ENCODE measurements at regions not wholly inside any gene's neighbourhood (a gene's known extent, or its start where the extent isn't known, plus 50 kb on each side); places are given as distances from the start of the nearest gene placed in this dataset.
"Not testable (repeated sequence)": the region's sequence is repeated elsewhere in the genome, so short reads cannot be mapped to it uniquely, and the experiment has no call there.

DNA sequence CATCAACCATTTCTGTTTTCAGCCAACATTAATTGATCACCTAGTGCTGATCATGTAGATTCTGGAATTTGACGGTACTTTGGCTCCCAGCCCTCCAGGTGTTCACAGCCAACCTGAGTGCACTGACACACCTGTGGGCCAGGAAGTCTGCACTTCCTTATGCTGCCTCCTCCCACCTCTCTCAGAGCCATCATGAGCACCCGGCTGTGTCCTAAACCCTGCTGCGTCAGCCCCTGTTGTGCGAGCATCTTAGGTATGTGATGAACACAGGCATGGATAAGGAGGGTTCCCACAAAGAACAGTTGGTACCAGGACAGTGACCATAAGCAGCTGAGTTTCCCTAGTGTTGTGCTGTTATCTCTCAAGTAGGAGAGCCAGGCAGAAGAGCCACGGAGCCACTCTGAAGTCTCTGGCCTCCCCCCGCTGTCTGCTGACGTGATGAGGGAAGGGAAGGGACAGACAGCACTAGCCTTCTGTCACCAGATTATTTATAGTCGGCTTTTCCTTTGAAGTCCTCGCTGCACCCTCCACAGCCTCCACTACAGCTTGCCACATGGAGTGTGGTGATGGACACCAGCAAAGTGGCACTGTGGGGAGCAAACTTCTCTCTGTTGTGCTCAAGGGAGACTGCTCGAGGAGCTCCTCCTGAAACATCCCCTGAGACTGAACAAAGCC lies 162.8 kb upstream of the ANKFN1 start:
- Histone ChIP-seq H3F3A (ENCODE audit: low read length, unreplicated experiment) (no peaks in the 10 kb centered on the region), H3K4me3 (ENCODE audit: low read length) (no peak overlapping the region), H3K9ac (ENCODE audit: low read length) (no peak overlapping the region), H2AFZ (ENCODE audit: low read length) (no peak overlapping the region), H3K36me3 (ENCODE audit: low read depth, low read length) (no peaks in the 10 kb centered on the region), H3K27ac (ENCODE audit: low read length) (no peak overlapping the region), H3K79me2 (ENCODE audit: low read length) (no peaks in the 10 kb centered on the region), H3K4me1 (ENCODE audit: insufficient read depth, low read length) (no peaks in the 10 kb centered on the region), H3K4me2 (ENCODE audit: low read length) (no peak overlapping the region), H4K20me1 (ENCODE audit: low read length) (no peaks in the 10 kb centered on the region), H3K9me3 (ENCODE audit: low read length) (peaks cover 6% of the 10 kb centered on the region; the same call in 1 of the 2 replicates), H3K27me3 (ENCODE audit: low read length) (no peaks in the 10 kb centered on the region), H3K9me2 (replicated peaks; ENCODE audit: low read length) (no peaks in the 10 kb centered on the region)
- no peak for TF ChIP-seq EZH2 (IDR thresholded peaks at IDR 0.05; ENCODE audit: low read length, unreplicated experiment)
- TF ChIP-seq CTCF (conservative IDR thresholded peaks at IDR 0.05; ENCODE audit: low read depth, low read length): no peak
- no peak for TF ChIP-seq EZH2phosphoT487 (IDR thresholded peaks at IDR 0.05; ENCODE audit: borderline replicate concordance, low read length)
- no TSS peak for BruUV-seq (replicated peaks)
- DNase-seq (no peak), ATAC-seq (no peak)
- intact Hi-C loops (cut with micrococcal nuclease): no loop called here
- ChIA-PET CTCF (no interaction called here), POLR2A (ENCODE audit: unreplicated experiment) (no interaction called here)

DNA sequence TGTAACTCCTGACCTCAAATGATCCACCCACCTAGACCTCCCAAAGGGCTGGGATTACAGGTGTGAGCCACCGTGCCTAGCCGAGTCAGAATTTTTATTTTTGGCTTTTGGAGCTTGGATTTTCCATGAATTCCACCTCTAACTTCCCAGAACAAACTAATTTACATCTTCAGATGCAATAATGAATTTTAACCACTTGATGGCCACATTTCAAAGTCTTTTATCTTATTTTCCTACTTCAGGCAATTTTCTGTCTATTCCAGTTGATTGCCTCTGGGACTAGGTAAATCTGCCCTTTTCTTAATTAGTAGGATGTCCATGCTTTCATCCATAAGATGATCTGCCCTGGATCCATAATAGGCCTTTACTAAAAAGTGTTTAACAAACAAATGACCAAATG lies 156.4 kb upstream of the ANKFN1 start:
- H2AFZ ChIP-seq (ENCODE audit: low read length): no peak overlapping the region
- DNase-seq: no peak
- ChIA-PET CTCF (no interaction called here), POLR2A (ENCODE audit: unreplicated experiment) (no interaction called here)
- no peak overlapping the region for H3K27ac ChIP-seq (ENCODE audit: low read length)
- H3K27me3 ChIP-seq (ENCODE audit: low read length): no peaks in the 10 kb centered on the region
- no peaks in the 10 kb centered on the region for H3F3A ChIP-seq (ENCODE audit: low read length, unreplicated experiment)
- BruUV-seq (replicated peaks): no TSS peak
- H3K9ac ChIP-seq (ENCODE audit: low read length): no peak overlapping the region
- H3K4me3 ChIP-seq (ENCODE audit: low read length): no peak overlapping the region
- no peaks in the 10 kb centered on the region for H3K4me1 ChIP-seq (ENCODE audit: insufficient read depth, low read length)
- ATAC-seq: no peak
- H4K20me1 ChIP-seq (ENCODE audit: low read length): no peaks in the 10 kb centered on the region
- no peaks in the 10 kb centered on the region for H3K36me3 ChIP-seq (ENCODE audit: low read depth, low read length)
- TF ChIP-seq CTCF (conservative IDR thresholded peaks at IDR 0.05; ENCODE audit: low read depth, low read length) (peak; percentile 49), EZH2phosphoT487 (IDR thresholded peaks at IDR 0.05; ENCODE audit: borderline replicate concordance, low read length) (no peak)
- no peaks in the 10 kb centered on the region for H3K79me2 ChIP-seq (ENCODE audit: low read length)
- intact Hi-C loops (cut with micrococcal nuclease): no loop called here
- no peaks in the 10 kb centered on the region for H3K9me2 ChIP-seq (replicated peaks; ENCODE audit: low read length)
- H3K9me3 ChIP-seq (ENCODE audit: low read length): 0 out of 2 replicates have a peak, but pooled peaks cover 4% of the 10 kb centered on the region
- no peak overlapping the region for H3K4me2 ChIP-seq (ENCODE audit: low read length)

DNA sequence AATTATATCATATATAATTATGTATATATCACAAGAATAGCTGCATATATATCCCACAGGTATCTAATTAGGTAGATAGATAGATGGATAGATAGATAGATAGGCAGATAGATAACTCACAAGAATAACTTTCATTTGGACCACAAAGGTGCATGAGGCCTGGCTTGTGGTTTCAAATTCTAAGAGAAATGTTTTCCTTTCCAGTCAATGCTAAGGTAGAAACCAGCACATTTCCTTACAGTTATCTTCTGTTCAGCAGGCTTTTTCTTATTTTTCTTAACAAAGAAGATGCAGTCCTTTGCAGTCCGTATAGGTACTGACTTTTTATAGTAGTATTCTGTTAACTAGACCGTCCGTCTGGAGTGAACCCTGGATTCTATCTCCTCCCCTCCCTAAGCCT lies 152.9 kb upstream of the ANKFN1 start:
- Histone ChIP-seq H3K27me3 (ENCODE audit: low read length) (no peaks in the 10 kb centered on the region), H3K9ac (ENCODE audit: low read length) (no peak overlapping the region), H3K9me3 (ENCODE audit: low read length) (0 out of 2 replicates have a peak, but pooled peaks cover 4% of the 10 kb centered on the region), H3K4me2 (ENCODE audit: low read length) (no peak overlapping the region), H2AFZ (ENCODE audit: low read length) (no peak overlapping the region), H4K20me1 (ENCODE audit: low read length) (no peaks in the 10 kb centered on the region), H3K9me2 (replicated peaks; ENCODE audit: low read length) (no peaks in the 10 kb centered on the region), H3K79me2 (ENCODE audit: low read length) (no peaks in the 10 kb centered on the region), H3K27ac (ENCODE audit: low read length) (no peak overlapping the region), H3K36me3 (ENCODE audit: low read depth, low read length) (no peaks in the 10 kb centered on the region), H3F3A (ENCODE audit: low read length, unreplicated experiment) (no peaks in the 10 kb centered on the region), H3K4me1 (ENCODE audit: insufficient read depth, low read length) (no peaks in the 10 kb centered on the region), H3K4me3 (ENCODE audit: low read length) (no peak overlapping the region)
- ChIA-PET CTCF (no interaction called here), POLR2A (ENCODE audit: unreplicated experiment) (no interaction called here)
- no peak for ATAC-seq
- no peak for DNase-seq
- intact Hi-C loops (cut with micrococcal nuclease): no loop called here
- no peak for TF ChIP-seq CTCF (conservative IDR thresholded peaks at IDR 0.05; ENCODE audit: low read depth, low read length)
- no peak for TF ChIP-seq EZH2phosphoT487 (IDR thresholded peaks at IDR 0.05; ENCODE audit: borderline replicate concordance, low read length)
- TF ChIP-seq EZH2 (IDR thresholded peaks at IDR 0.05; ENCODE audit: low read length, unreplicated experiment): no peak
- BruUV-seq (replicated peaks): no TSS peak

DNA sequence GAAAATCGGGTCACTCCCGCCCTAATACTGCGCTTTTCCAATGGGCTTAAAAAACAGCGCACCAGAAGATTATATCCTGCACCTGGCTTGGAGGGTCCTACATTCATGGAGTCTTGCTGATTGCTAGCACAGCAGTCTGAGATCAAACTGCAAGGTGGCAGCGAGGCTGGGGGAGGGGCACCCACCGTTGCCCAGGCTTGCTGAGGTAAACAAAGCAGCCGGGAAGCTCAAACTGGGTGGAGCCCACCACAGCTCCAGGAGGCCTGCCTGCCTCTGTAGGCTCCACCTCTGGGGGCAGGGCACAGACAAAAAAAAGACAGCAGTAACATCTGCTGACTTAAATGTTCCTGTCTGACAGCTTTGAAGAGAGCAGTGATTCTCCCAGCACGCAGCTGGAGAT lies 150.6 kb upstream of the ANKFN1 start:
- H3K4me3 ChIP-seq (ENCODE audit: low read length); H3K27me3 ChIP-seq (ENCODE audit: low read length); ATAC-seq; H2AFZ ChIP-seq (ENCODE audit: low read length); H3K27ac ChIP-seq (ENCODE audit: low read length); BruUV-seq (replicated peaks); H3K4me1 ChIP-seq (ENCODE audit: insufficient read depth, low read length); intact Hi-C loops (cut with micrococcal nuclease); H3K9me2 ChIP-seq (replicated peaks; ENCODE audit: low read length); POLR2A ChIA-PET (ENCODE audit: unreplicated experiment); H3F3A ChIP-seq (ENCODE audit: low read length, unreplicated experiment); CTCF ChIA-PET; H3K9ac ChIP-seq (ENCODE audit: low read length); H4K20me1 ChIP-seq (ENCODE audit: low read length); H3K4me2 ChIP-seq (ENCODE audit: low read length); DNase-seq; H3K36me3 ChIP-seq (ENCODE audit: low read depth, low read length); H3K79me2 ChIP-seq (ENCODE audit: low read length); H3K9me3 ChIP-seq (ENCODE audit: low read length): not testable (repeated sequence)
